ENCODE measurements at regions not wholly inside any gene's neighbourhood (a gene's known extent, or its start where the extent isn't known, plus 50 kb on each side); places are given as distances from the start of the nearest gene placed in this dataset.

- TF ChIP-seq CTCF (conservative IDR thresholded peaks at IDR 0.05 in 1 of 2, IDR thresholded peaks at IDR 0.05 in 1 of 2; ENCODE audit: low read depth in 1 of 2, low read length in 2 of 2) (no peak), EZH2 (IDR thresholded peaks at IDR 0.05; ENCODE audit: low read length, missing control alignments) (no peak)
Measured at GRCh38 chr5:133728475-133728874, 116.1 kb upstream of the FSTL4 start.

Measured in fibroblast of lung (primary cell).